CD4-positive, alpha-beta memory T cell (primary cell): ENCODE measurements at regions not wholly inside any gene's neighbourhood (a gene's known extent, or its start where the extent isn't known, plus 50 kb on each side); places are given as distances from the start of the nearest gene placed in this dataset.

Experiments
- CTCF ChIA-PET: fragments of 350-600 bp; sonication (Branson Sonifier 250); formaldehyde crosslinking; loops from one replicate; lab custom pipeline; 2021; ENCODE audit warnings: inconsistent platforms; ENCODE audit not compliant: partially characterized antibody; lab: Charles Lee
- POLR2A ChIA-PET: fragments of 350-600 bp; sonication (Branson Sonifier 250); formaldehyde crosslinking; loops from one replicate; lab custom pipeline; 2021; ENCODE audit not compliant: partially characterized antibody; lab: Charles Lee
- DNase-seq, 5 donors: peaks; one replicate each; pipeline versions ENCODE4 v3.0.0 to v3.0.0-alpha.2; 2020 to 2022; ENCODE audit warnings: mixed read lengths in 1 of 5
- H3K27ac ChIP-seq: one replicate; pipeline ENCODE4 v1.7.0; 2013; ENCODE audit warnings: low read depth, low read length
- H3K27me3 ChIP-seq: 2 replicates; pipeline ENCODE4 v1.7.0; 2013; ENCODE audit warnings: mild to moderate bottlenecking, low read length, moderate library complexity; ENCODE audit not compliant: insufficient read depth
- H3K36me3 ChIP-seq: 2 replicates; pipeline ENCODE4 v1.7.0; 2013; ENCODE audit warnings: mild to moderate bottlenecking, low read length, moderate library complexity; ENCODE audit not compliant: insufficient read depth
- H3K4me1 ChIP-seq: 2 replicates; pipeline ENCODE4 v1.7.0; 2013; ENCODE audit warnings: mild to moderate bottlenecking, low read length, moderate library complexity; ENCODE audit not compliant: insufficient read depth
- H3K4me3 ChIP-seq, 2 donors: one replicate each; pipeline ENCODE4 v1.7.0; 2013; ENCODE audit warnings: low read length in 2 of 2, mild to moderate bottlenecking in 1 of 2
- H3K9me3 ChIP-seq, 2 donors: one replicate each; pipeline ENCODE4 v1.7.0; 2013; ENCODE audit warnings: low read length in 2 of 2, control low read depth in 1 of 2; ENCODE audit not compliant: control insufficient read depth in 1 of 2
- H3K27ac Mint-ChIP-seq, 7 donors: one replicate each; pipeline ENCODE4 v1.8.0; 2020 to 2021; ENCODE audit warnings: mixed read lengths in 7 of 7, mild to moderate bottlenecking in 6 of 7, inconsistent platforms in 3 of 7, moderate library complexity in 3 of 7
- H3K27me3 Mint-ChIP-seq, 2 donors: one replicate each; pipeline ENCODE4 v1.8.0; 2020 to 2021; ENCODE audit warnings: mixed read lengths in 2 of 2
- H3K36me3 Mint-ChIP-seq, 2 donors: one replicate each; pipeline ENCODE4 v1.8.0; 2020 to 2021; ENCODE audit warnings: mixed read lengths in 2 of 2, inconsistent platforms in 1 of 2, mild to moderate bottlenecking in 1 of 2
- H3K4me1 Mint-ChIP-seq, 4 donors: one replicate each; pipeline ENCODE4 v1.8.0; 2020 to 2021; ENCODE audit warnings: mixed read lengths in 4 of 4, mild to moderate bottlenecking in 1 of 4
- H3K4me3 Mint-ChIP-seq, 8 donors: one replicate each; pipeline ENCODE4 v1.8.0; 2020 to 2021; ENCODE audit warnings: mixed read lengths in 8 of 8, mild to moderate bottlenecking in 7 of 8, moderate library complexity in 6 of 8, inconsistent platforms in 3 of 8
- H3K9me3 Mint-ChIP-seq, 8 donors: one replicate each; pipeline ENCODE4 v1.8.0; 2020 to 2021; ENCODE audit warnings: mixed read lengths in 8 of 8, mild to moderate bottlenecking in 5 of 8, inconsistent platforms in 3 of 8, moderate library complexity in 1 of 8
- intact Hi-C: fragments of 100-400 bp; cut with micrococcal nuclease; formaldehyde crosslinking; loops from one replicate; pipeline ENCODE4 v1.15.1; 2023

DNA sequence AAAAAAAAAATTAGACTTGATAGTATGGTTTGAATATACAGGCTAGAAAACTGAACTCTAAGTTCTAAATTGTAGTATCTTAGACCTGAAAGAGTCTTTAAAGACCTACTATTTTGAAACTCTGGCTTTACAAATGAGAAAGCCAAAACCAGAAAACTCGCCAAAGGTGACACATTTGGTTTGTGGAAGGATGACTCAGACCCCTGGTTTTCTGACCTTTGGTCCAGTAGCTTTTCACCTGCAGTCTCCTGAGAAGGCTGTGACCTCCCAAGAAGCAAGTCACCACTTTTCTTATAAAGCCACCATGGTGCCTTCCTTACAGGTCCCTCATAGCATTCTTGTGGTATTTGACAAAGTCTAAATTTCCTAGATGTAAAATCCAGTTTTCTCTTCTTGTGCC lies 102.1 kb upstream of the CEP78 start:
- peaks cover 0 to 16% (median 3%) of the 10 kb centered on the region in 8 donors for H3K9me3 Mint-ChIP-seq
- no peaks in the 10 kb centered on the region for H3K9me3 ChIP-seq
- no peaks in the 10 kb centered on the region for H3K36me3 ChIP-seq
- CTCF ChIA-PET: interaction anchor here (1.5 kb wide), 2 partner anchors 30 to 80 kb away, joined by 4 read pairs; no protein-coding TSS in a partner anchor
- H3K4me3 Mint-ChIP-seq: peak overlapping the region in 1 of 8 donors; percentile 2
- no peak overlapping the region for H3K27ac Mint-ChIP-seq
- intact Hi-C loops: no loop called here
- no peak overlapping the region for H3K27ac ChIP-seq
- DNase-seq: no peak
- H3K36me3 Mint-ChIP-seq: peaks cover 4 to 8% of the 10 kb centered on the region in 2 donors
- no peak overlapping the region for H3K4me3 ChIP-seq
- POLR2A ChIA-PET: interaction anchor here (0.7 kb wide), 1 partner anchor 103 kb away, joined by 3 read pairs; no protein-coding TSS in a partner anchor
- H3K4me1 ChIP-seq: peaks cover 13% of the 10 kb centered on the region
- peaks cover 10 to 14% (median 13%) of the 10 kb centered on the region in 4 donors for H3K4me1 Mint-ChIP-seq
- H3K27me3 ChIP-seq: no peaks in the 10 kb centered on the region
- H3K27me3 Mint-ChIP-seq: no peaks in the 10 kb centered on the region

DNA sequence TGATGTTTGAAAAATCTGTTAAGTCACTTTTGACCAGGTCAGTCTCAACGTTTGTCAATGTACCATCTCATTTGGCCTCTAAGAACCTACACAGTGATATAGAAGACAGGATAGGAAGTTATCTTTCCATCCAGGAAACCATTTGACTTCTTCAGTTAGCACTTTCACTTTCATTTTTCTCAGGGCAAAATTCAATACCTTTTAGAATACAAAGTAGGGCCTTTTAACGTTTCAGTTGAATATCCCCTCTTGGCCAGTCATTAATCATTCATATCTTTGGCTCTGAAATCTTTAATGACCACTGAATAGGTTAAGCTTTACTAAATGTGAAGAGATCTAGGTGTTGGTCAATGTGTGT lies 101.1 kb upstream of the GNAQ start:
- peaks cover 0 to 3% of the 10 kb centered on the region in 2 donors for H3K27me3 Mint-ChIP-seq
- peak in 4 of 5 donors; percentile 25 to 41 (median 33) for DNase-seq
- ChIA-PET CTCF (interaction anchor here (1.1 to 1.8 kb wide), 3 partner anchors 10 to 81 kb away, joined by 4 to 5 read pairs (median 4); no protein-coding TSS in a partner anchor), POLR2A (no interaction called here)
- Histone ChIP-seq H3K27ac (no peak overlapping the region), H3K36me3 (no peaks in the 10 kb centered on the region), H3K9me3 (no peaks in the 10 kb centered on the region), H3K27me3 (no peaks in the 10 kb centered on the region), H3K4me1 (peaks cover 13% of the 10 kb centered on the region), H3K4me3 (peak overlapping the region; percentile 25 to 46)
- peak overlapping the region; percentile 5 to 93 (median 88) for H3K27ac Mint-ChIP-seq
- H3K9me3 Mint-ChIP-seq: peaks cover 0 to 15% (median 3%) of the 10 kb centered on the region in 8 donors
- peaks cover 4 to 6% of the 10 kb centered on the region in 2 donors for H3K36me3 Mint-ChIP-seq
- intact Hi-C loops: no loop called here
- peak overlapping the region; percentile 11 to 88 (median 78) for H3K4me3 Mint-ChIP-seq
- peaks cover 10 to 14% (median 13%) of the 10 kb centered on the region in 4 donors for H3K4me1 Mint-ChIP-seq

DNA sequence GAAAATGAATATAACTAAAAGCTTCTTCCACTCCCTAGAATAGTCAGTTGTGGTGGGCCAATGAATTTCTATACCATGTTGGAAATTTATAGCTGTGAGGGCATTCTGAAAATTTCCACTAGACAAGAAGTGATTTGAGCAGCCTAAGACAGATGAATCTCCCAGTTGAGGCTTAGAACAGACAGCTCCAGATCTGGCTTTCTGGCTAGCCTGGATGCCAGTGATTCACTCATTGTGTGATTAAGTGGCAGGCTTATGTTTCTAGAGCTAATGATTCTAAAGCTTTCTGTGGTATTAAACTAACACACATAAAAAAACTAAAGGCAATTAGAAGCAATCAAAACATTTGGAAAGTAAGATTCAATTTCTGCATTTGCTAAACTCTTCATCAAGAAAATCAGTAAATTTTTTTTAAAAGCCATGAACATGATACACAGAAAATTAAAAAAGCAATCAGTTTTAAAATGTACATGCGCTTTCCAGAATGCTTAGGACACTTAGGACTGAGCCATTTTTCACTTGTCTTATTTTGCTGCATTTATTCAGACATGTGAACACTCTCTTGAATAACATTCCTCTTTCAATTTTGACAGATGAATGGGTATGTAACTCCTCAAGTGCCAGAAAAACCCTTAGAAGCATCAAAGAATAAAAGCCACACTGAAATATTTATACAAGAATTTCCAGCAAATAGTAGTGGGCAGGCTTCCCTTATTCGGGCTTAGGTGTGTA lies 100.5 kb upstream of the GNAQ start:
- intact Hi-C loops: no loop called here
- no peak for DNase-seq
- H3K4me3 ChIP-seq: peak overlapping the region; percentile 25 to 46
- Mint-ChIP-seq H3K4me1 (peaks cover 10 to 14% (median 13%) of the 10 kb centered on the region in 4 donors), H3K9me3 (peaks cover 0 to 9% (median 2%) of the 10 kb centered on the region in 8 donors), H3K27me3 (peaks cover 0 to 5% of the 10 kb centered on the region in 2 donors), H3K4me3 (peak overlapping the region; percentile 12 to 88 (median 78)), H3K27ac (peak overlapping the region; percentile 5 to 93 (median 88)), H3K36me3 (peaks cover 4 to 6% of the 10 kb centered on the region in 2 donors)
- no peaks in the 10 kb centered on the region for H3K27me3 ChIP-seq
- H3K4me1 ChIP-seq: peaks cover 13% of the 10 kb centered on the region
- no peaks in the 10 kb centered on the region for H3K9me3 ChIP-seq
- ChIA-PET POLR2A (interaction anchor here (0.7 kb wide), 1 partner anchor 955 kb away, joined by 3 read pairs; the partner anchor contains the start of gene VPS13A), CTCF (interaction anchor here (0.9 to 1.8 kb wide), 8 partner anchors 9 to 676 kb away, joined by 3 to 14 read pairs (median 4); no protein-coding TSS in a partner anchor)
- no peak overlapping the region for H3K27ac ChIP-seq
- no peaks in the 10 kb centered on the region for H3K36me3 ChIP-seq

DNA sequence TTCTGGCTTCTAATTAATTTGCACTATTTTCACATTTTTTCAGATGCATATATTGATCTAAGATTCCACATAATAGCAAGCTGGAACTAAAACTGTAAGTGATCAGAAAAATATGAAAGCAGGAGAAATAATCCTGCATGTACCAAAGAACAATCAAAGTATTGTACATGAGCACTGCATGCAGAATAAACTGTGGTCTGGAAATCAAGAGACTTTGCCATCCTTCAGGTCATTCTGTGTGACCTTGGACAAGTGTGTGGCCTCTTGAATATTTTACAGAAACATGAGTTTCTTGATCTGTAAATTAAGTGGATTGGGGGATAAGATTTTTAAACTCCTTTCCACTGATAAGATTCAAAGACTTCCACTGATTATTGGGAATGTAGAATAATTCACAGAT lies 99.2 kb upstream of the GNAQ start:
- H3K4me3 Mint-ChIP-seq: peak overlapping the region in 1 of 8 donors; percentile 31
- Histone ChIP-seq H3K4me3 (no peak overlapping the region), H3K36me3 (no peaks in the 10 kb centered on the region), H3K27ac (no peak overlapping the region), H3K9me3 (no peaks in the 10 kb centered on the region), H3K27me3 (no peaks in the 10 kb centered on the region), H3K4me1 (peaks cover 13% of the 10 kb centered on the region)
- POLR2A ChIA-PET: no interaction called here
- DNase-seq: no peak
- intact Hi-C loops: no loop called here
- H3K4me1 Mint-ChIP-seq: peaks cover 10 to 14% (median 13%) of the 10 kb centered on the region in 4 donors
- H3K27me3 Mint-ChIP-seq: peaks cover 0 to 5% of the 10 kb centered on the region in 2 donors
- H3K9me3 Mint-ChIP-seq: peaks cover 0 to 4% (median 2%) of the 10 kb centered on the region in 8 donors
- CTCF ChIA-PET: interaction anchor here (1.2 to 3.3 kb wide), 6 partner anchors 30 to 674 kb away, joined by 3 to 9 read pairs (median 4); no protein-coding TSS in a partner anchor
- peaks cover 4 to 6% of the 10 kb centered on the region in 2 donors for H3K36me3 Mint-ChIP-seq
- no peak overlapping the region for H3K27ac Mint-ChIP-seq

DNA sequence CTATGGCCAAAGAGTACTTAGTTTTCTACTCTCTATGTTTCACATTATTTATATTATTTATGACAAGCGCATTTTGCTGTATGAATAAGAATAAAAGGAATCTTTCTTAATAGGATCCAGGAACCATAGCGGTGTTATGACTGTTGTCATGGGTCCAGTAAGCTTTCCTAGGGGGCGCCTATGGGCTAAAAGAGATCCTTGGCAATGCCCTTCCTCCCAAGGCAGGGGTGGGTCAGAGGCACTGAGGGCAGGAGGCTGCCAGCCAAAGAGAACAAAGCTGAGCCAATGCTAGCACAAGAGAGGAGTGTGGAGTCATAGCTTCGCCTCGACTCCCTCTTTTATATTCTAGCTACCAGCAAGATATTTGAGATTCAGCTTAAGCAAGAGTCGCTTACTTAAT lies 98.4 kb upstream of the GNAQ start:
- no peak overlapping the region for H3K27ac Mint-ChIP-seq
- intact Hi-C loops: no loop called here
- POLR2A ChIA-PET: no interaction called here

DNA sequence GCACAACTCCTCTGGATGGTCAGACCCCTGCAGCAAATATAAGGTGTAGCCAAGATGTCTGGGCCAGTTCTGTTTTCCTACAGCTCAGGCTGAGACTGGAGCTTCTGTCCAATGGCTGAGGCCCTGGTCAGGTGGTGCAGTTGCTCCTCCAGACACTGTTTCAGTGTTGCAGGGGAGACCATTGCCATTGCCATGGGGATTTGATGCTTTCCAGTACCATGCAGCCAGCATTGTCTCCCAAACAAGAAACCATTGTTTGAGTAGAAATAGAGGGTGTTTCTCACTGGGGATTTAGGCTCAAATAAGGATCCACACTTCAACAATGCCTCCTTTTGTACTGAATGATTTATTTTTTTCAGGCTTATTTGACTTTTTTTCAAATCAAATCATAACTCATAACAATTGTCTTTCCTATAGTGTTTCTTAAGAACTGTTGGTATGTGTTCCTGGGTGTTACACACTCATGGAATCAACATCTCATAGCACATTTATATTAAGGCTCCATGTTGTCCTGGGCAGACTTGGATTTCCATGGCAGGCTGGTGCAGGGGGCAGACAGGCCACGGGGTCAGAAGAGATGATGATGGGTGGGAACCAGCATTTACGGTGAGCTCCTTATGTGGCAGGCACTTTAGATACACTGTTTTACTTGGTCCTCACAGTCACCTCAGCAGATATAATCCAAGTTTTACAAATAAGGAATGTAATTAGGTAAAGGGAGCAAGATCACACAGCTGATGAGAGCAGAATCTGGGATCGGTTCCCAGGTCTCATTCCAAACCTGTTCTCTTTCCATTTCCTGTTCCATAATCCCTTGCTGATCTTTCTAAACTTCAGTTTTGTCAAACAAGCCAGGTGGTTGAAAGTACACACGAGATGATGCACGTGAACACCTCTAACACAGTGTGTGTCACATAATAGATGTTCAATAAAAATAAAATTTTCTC lies 95.9 kb upstream of the GNAQ start:
- Mint-ChIP-seq H3K4me3 (no peak overlapping the region), H3K4me1 (peaks cover 3 to 12% (median 8%) of the 10 kb centered on the region in 4 donors), H3K27me3 (peaks cover 0 to 5% of the 10 kb centered on the region in 2 donors), H3K36me3 (peaks cover 0 to under 1% of the 10 kb centered on the region in 2 donors), H3K9me3 (no peaks in the 10 kb centered on the region), H3K27ac (no peak overlapping the region)
- intact Hi-C loops: no loop called here
- no peaks in the 10 kb centered on the region for H3K36me3 ChIP-seq
- POLR2A ChIA-PET: no interaction called here
- DNase-seq: no peak
- CTCF ChIA-PET: interaction anchor here (0.8 to 3.3 kb wide), 5 partner anchors 8 to 242 kb away, joined by 3 to 9 read pairs (median 3); no protein-coding TSS in a partner anchor
- H3K4me3 ChIP-seq: no peak overlapping the region
- peaks cover 6% of the 10 kb centered on the region for H3K4me1 ChIP-seq
- H3K27ac ChIP-seq: no peak overlapping the region
- no peaks in the 10 kb centered on the region for H3K27me3 ChIP-seq
- H3K9me3 ChIP-seq: no peaks in the 10 kb centered on the region

More for the DNA sequence above, 98.4 kb upstream of the GNAQ start:
- Mint-ChIP-seq H3K27me3 (peaks cover 0 to 5% of the 10 kb centered on the region in 2 donors), H3K4me1 (peaks cover 10 to 14% (median 13%) of the 10 kb centered on the region in 4 donors), H3K36me3 (peaks cover 4 to 6% of the 10 kb centered on the region in 2 donors), H3K4me3 (no peak overlapping the region), H3K9me3 (peaks cover 0 to 2% (median 0%) of the 10 kb centered on the region in 8 donors)
- Histone ChIP-seq H3K36me3 (no peaks in the 10 kb centered on the region), H3K27ac (no peak overlapping the region), H3K4me3 (no peak overlapping the region), H3K9me3 (no peaks in the 10 kb centered on the region), H3K4me1 (peaks cover 13% of the 10 kb centered on the region), H3K27me3 (no peaks in the 10 kb centered on the region)
- no peak for DNase-seq
- CTCF ChIA-PET: interaction anchor here (1.0 to 3.3 kb wide), 6 partner anchors 8 to 153 kb away, joined by 3 to 9 read pairs (median 4); no protein-coding TSS in a partner anchor
